Osteoblast (primary cell): ENCODE measurements at regions not wholly inside any gene's neighbourhood (a gene's known extent, or its start where the extent isn't known, plus 50 kb on each side); places are given as distances from the start of the nearest gene placed in this dataset.

Experiments used
- DNase-seq: peaks from one replicate; pipeline ENCODE4 v3.0.0; 2011; ENCODE audit warnings: low spot score, mixed read lengths; ENCODE audit not compliant: insufficient read length; ENCODE audit errors: missing footprints
- H2AFZ ChIP-seq: 2 replicates; pipeline ENCODE4 v1.6.0; 2011; ENCODE audit warnings: mild to moderate bottlenecking, low read length
- H3K27ac ChIP-seq: 2 replicates; pipeline ENCODE4 v1.5.1; 2011; ENCODE audit warnings: mild to moderate bottlenecking, low read depth, low read length, moderate library complexity
- H3K27me3 ChIP-seq: 2 replicates; pipeline ENCODE4 v1.6.0; 2012; ENCODE audit warnings: mild to moderate bottlenecking, control low read depth, inconsistent platforms, low read length, moderate library complexity; ENCODE audit not compliant: insufficient read depth
- H3K36me3 ChIP-seq: 2 replicates; pipeline ENCODE4 v1.5.1; 2011; ENCODE audit warnings: mild to moderate bottlenecking, low read length, control low read depth, moderate library complexity; ENCODE audit not compliant: insufficient read depth
- H3K4me1 ChIP-seq: 2 replicates; pipeline ENCODE4 v1.5.1; 2011; ENCODE audit warnings: mild to moderate bottlenecking, low read length, control low read depth, moderate library complexity; ENCODE audit not compliant: insufficient read depth
- H3K4me2 ChIP-seq: 2 replicates; pipeline ENCODE4 v1.6.0; 2011; ENCODE audit warnings: mild to moderate bottlenecking, low read length; ENCODE audit not compliant: insufficient read depth
- H3K4me3 ChIP-seq: fragments of 200-600 bp; sonication (generic); 3 replicates; pipeline ENCODE4 v1.5.1; 2012; ENCODE audit warnings: mild to moderate bottlenecking, low read length, inconsistent platforms; ENCODE audit not compliant: insufficient read depth
- H3K79me2 ChIP-seq: 2 replicates; pipeline ENCODE4 v1.6.0; 2012; ENCODE audit warnings: mild to moderate bottlenecking, low read length, control low read depth, inconsistent platforms; ENCODE audit not compliant: insufficient read depth
- H3K9me3 ChIP-seq: 2 replicates; pipeline ENCODE4 v1.5.1; 2011; ENCODE audit warnings: low read depth, low read length, control low read depth
- H4K20me1 ChIP-seq: 2 replicates; pipeline ENCODE4 v1.6.0; 2012; ENCODE audit warnings: mild to moderate bottlenecking, low read length, control low read depth; ENCODE audit not compliant: insufficient read depth
- CTCF ChIP-seq: IDR thresholded peaks from 2 replicates; pipeline ENCODE4 v1.5.1; 2011; ENCODE audit warnings: mild to moderate bottlenecking, low read depth, low read length, moderate library complexity; ENCODE audit errors: extremely low read depth

DNA sequence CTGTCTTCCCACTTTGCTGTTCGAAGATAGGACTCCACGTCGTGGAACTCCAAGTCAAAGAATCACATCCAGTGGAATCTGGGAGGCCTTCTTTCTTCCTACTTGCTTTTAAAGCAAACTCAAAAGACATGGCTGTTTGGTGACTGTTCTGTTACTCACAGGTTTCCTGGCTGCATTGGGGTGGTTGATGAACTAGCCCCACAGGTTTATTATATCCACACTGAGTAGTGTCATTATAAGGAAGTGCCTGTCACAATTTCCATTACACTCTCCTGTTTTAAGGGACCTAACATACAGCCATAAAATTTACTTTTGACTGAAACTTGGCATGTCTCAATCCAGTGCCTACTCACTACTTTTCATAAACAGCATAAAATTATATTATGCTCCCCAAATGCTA is 287.3 kb upstream of the SP4 start:
- peaks cover 3% of the 10 kb centered on the region for H3K9me3 ChIP-seq
- no peaks in the 10 kb centered on the region for H4K20me1 ChIP-seq
- no peaks in the 10 kb centered on the region for H3K27me3 ChIP-seq
- H3K36me3 ChIP-seq: no peaks in the 10 kb centered on the region
- H3K4me2 ChIP-seq: no peak overlapping the region
- no peak overlapping the region for H2AFZ ChIP-seq
- H3K79me2 ChIP-seq: no peaks in the 10 kb centered on the region
- H3K4me1 ChIP-seq: no peaks in the 10 kb centered on the region
- no peak for TF ChIP-seq CTCF
- no peak for DNase-seq
- no peak overlapping the region for H3K4me3 ChIP-seq
- no peak overlapping the region for H3K27ac ChIP-seq

DNA sequence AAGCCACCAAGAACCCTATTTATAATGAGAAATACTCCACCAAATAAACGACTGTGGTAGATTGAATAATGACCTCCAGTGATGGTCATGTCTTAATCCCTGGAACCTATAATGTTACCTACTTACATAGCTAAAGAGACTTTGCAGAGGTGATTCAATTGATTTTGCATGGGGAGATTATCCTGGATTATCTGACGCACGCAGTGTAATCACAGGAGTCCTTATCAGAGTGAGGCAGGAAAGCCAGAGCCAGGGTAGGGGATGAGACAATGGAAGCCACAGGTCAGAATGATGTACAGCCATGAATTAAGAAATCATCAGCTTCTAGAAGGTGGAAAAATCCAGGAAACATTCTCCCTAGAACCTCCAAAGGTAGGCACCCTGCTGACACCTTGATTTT is 286.4 kb upstream of the SP4 start:
- H3K36me3 ChIP-seq: no peaks in the 10 kb centered on the region
- no peak overlapping the region for H2AFZ ChIP-seq
- no peak for TF ChIP-seq CTCF
- H3K9me3 ChIP-seq: peaks cover 3% of the 10 kb centered on the region
- H3K27ac ChIP-seq: no peak overlapping the region
- no peaks in the 10 kb centered on the region for H3K4me1 ChIP-seq
- DNase-seq: no peak
- no peaks in the 10 kb centered on the region for H4K20me1 ChIP-seq
- H3K4me3 ChIP-seq: no peak overlapping the region
- H3K4me2 ChIP-seq: no peak overlapping the region
- H3K27me3 ChIP-seq: no peaks in the 10 kb centered on the region
- no peaks in the 10 kb centered on the region for H3K79me2 ChIP-seq

DNA sequence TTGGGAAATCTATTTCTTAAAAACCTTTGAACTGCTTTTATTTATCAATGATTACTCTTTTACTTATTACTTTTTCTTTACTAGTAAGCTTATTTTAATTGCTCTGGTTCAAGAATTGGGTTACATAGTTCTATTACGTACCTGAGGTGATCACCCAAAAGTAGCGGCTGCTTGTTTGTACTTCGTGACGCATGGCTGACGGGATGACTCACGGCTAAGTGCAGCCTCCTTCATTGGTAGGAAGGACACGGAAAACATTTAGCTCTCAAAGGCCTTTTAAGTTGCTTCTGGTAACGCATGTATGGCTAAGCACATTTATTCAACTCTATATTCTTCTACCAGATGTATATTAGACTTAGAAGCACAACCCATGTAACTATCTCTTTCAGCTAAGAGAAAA is 285.8 kb upstream of the SP4 start:
- H2AFZ ChIP-seq: no peak overlapping the region
- no peaks in the 10 kb centered on the region for H3K27me3 ChIP-seq
- no peak for TF ChIP-seq CTCF
- no peaks in the 10 kb centered on the region for H3K4me1 ChIP-seq
- H3K79me2 ChIP-seq: no peaks in the 10 kb centered on the region
- peaks cover 3% of the 10 kb centered on the region for H3K9me3 ChIP-seq
- no peaks in the 10 kb centered on the region for H3K36me3 ChIP-seq
- no peak for DNase-seq
- no peak overlapping the region for H3K4me3 ChIP-seq
- H3K4me2 ChIP-seq: no peak overlapping the region
- H3K27ac ChIP-seq: no peak overlapping the region
- no peaks in the 10 kb centered on the region for H4K20me1 ChIP-seq

GRCh38 chr7:21146642-21147423 is 281.1 kb upstream of the SP4 start:
- H3K79me2 ChIP-seq: no peaks in the 10 kb centered on the region
- peaks cover 3% of the 10 kb centered on the region for H3K9me3 ChIP-seq
- H3K4me1 ChIP-seq: no peaks in the 10 kb centered on the region
- no peaks in the 10 kb centered on the region for H3K27me3 ChIP-seq
- H3K27ac ChIP-seq: no peak overlapping the region
- H4K20me1 ChIP-seq: no peaks in the 10 kb centered on the region
- no peak for TF ChIP-seq CTCF
- no peak for DNase-seq
- no peaks in the 10 kb centered on the region for H3K36me3 ChIP-seq
- no peak overlapping the region for H3K4me2 ChIP-seq
- no peak overlapping the region for H2AFZ ChIP-seq
- H3K4me3 ChIP-seq: no peak overlapping the region
